H7 (cell line): ENCODE measurements at regions not wholly inside any gene's neighbourhood (a gene's known extent, or its start where the extent isn't known, plus 50 kb on each side); places are given as distances from the start of the nearest gene placed in this dataset.

ENCODE experiments used
- DNase-seq: peaks from one replicate; pipeline ENCODE4 v3.0.0; 2012
- H3K27me3 ChIP-seq: 2 replicates; pipeline ENCODE4 v1.6.0; 2011; ENCODE audit warnings: mild to moderate bottlenecking, low read length; ENCODE audit not compliant: control insufficient read depth, insufficient read depth
- H3K36me3 ChIP-seq: replicated peaks from 2 replicates; pipeline ENCODE4 v1.5.1; 2011; ENCODE audit warnings: low read length; ENCODE audit not compliant: control insufficient read depth, insufficient read depth
- H3K4me3 ChIP-seq: 2 replicates; pipeline ENCODE4 v1.5.1; 2011; ENCODE audit warnings: low read depth, mild to moderate bottlenecking, control low read depth, low read length, moderate library complexity; ENCODE audit not compliant: insufficient read depth

GRCh38 chr15:29409890-29410289, 140.3 kb upstream of the NSMCE3 start:
- no peak overlapping the region for H3K4me3 ChIP-seq
- H3K27me3 ChIP-seq = no peaks in the 10 kb centered on the region
- no peaks in the 10 kb centered on the region for H3K36me3 ChIP-seq
- no peak for DNase-seq

GRCh38 chr15:29405564-29405963, 135.9 kb upstream of the NSMCE3 start:
- Histone ChIP-seq H3K4me3 (no peak overlapping the region), H3K36me3 (no peaks in the 10 kb centered on the region), H3K27me3 (no peaks in the 10 kb centered on the region)
- no peak for DNase-seq

- Histone ChIP-seq H3K27me3 (no peaks in the 10 kb centered on the region), H3K36me3 (no peaks in the 10 kb centered on the region), H3K4me3 (no peak overlapping the region)
- peak; percentile 83 for DNase-seq
Measured at GRCh38 chr15:29403772-29404171, 134.2 kb upstream of the NSMCE3 start.

- H3K27me3 ChIP-seq = no peaks in the 10 kb centered on the region
- no peak for DNase-seq
- H3K4me3 ChIP-seq = no peak overlapping the region
- no peaks in the 10 kb centered on the region for H3K36me3 ChIP-seq
Measured at GRCh38 chr15:29401644-29402043, 132.0 kb upstream of the NSMCE3 start.

GRCh38 chr15:29400701-29401100, 131.1 kb upstream of the NSMCE3 start:
- H3K27me3 ChIP-seq = no peaks in the 10 kb centered on the region
- H3K36me3 ChIP-seq = no peaks in the 10 kb centered on the region
- DNase-seq = peak; percentile 80
- no peak overlapping the region for H3K4me3 ChIP-seq

GRCh38 chr15:29398907-29399306, 129.3 kb upstream of the NSMCE3 start:
- Histone ChIP-seq H3K4me3 (no peak overlapping the region), H3K27me3 (no peaks in the 10 kb centered on the region), H3K36me3 (no peaks in the 10 kb centered on the region)
- no peak for DNase-seq

- no peaks in the 10 kb centered on the region for H3K27me3 ChIP-seq
- H3K36me3 ChIP-seq = no peaks in the 10 kb centered on the region
- no peak for DNase-seq
- no peak overlapping the region for H3K4me3 ChIP-seq
Measured at GRCh38 chr15:29396176-29396811, 126.7 kb upstream of the NSMCE3 start.

- DNase-seq = no peak
- no peaks in the 10 kb centered on the region for H3K36me3 ChIP-seq
- no peaks in the 10 kb centered on the region for H3K27me3 ChIP-seq
- H3K4me3 ChIP-seq = no peak overlapping the region
Measured at GRCh38 chr15:29393443-29393842, 123.8 kb upstream of the NSMCE3 start.

GRCh38 chr15:29392358-29392757, 122.7 kb upstream of the NSMCE3 start:
- Histone ChIP-seq H3K27me3 (no peaks in the 10 kb centered on the region), H3K4me3 (no peak overlapping the region), H3K36me3 (no peaks in the 10 kb centered on the region)
- no peak for DNase-seq

GRCh38 chr15:29390051-29390450, 120.4 kb upstream of the NSMCE3 start:
- Histone ChIP-seq H3K27me3 (no peaks in the 10 kb centered on the region), H3K4me3 (no peak overlapping the region), H3K36me3 (no peaks in the 10 kb centered on the region)
- DNase-seq = no peak

- Histone ChIP-seq H3K4me3 (no peak overlapping the region), H3K36me3 (no peaks in the 10 kb centered on the region), H3K27me3 (no peaks in the 10 kb centered on the region)
- DNase-seq = no peak
Measured at GRCh38 chr15:29386523-29386922, 116.9 kb upstream of the NSMCE3 start.

- DNase-seq = no peak
- Histone ChIP-seq H3K4me3 (no peak overlapping the region), H3K27me3 (no peaks in the 10 kb centered on the region), H3K36me3 (no peaks in the 10 kb centered on the region)
Measured at GRCh38 chr15:29383367-29383766, 113.7 kb upstream of the NSMCE3 start.

GRCh38 chr15:29382862-29383261, 113.2 kb upstream of the NSMCE3 start:
- Histone ChIP-seq H3K36me3 (no peaks in the 10 kb centered on the region), H3K4me3 (no peak overlapping the region), H3K27me3 (no peaks in the 10 kb centered on the region)
- no peak for DNase-seq

- no peak for DNase-seq
Measured at GRCh38 chr15:29380466-29380865, 110.8 kb upstream of the NSMCE3 start.

GRCh38 chr15:29379647-29380046, 110.0 kb upstream of the NSMCE3 start:
- Histone ChIP-seq H3K27me3 (no peaks in the 10 kb centered on the region), H3K36me3 (no peaks in the 10 kb centered on the region), H3K4me3 (no peak overlapping the region)
- no peak for DNase-seq

More at GRCh38 chr15:29380466-29380865, 110.8 kb upstream of the NSMCE3 start:
- H3K4me3 ChIP-seq = no peak overlapping the region
- H3K27me3 ChIP-seq = no peaks in the 10 kb centered on the region
- no peaks in the 10 kb centered on the region for H3K36me3 ChIP-seq

GRCh38 chr15:29377161-29377560, 107.5 kb upstream of the NSMCE3 start:
- Histone ChIP-seq H3K27me3 (no peaks in the 10 kb centered on the region), H3K36me3 (no peaks in the 10 kb centered on the region)

More at GRCh38 chr15:29377161-29377560, 107.5 kb upstream of the NSMCE3 start:
- no peak overlapping the region for H3K4me3 ChIP-seq
- DNase-seq = no peak
